Natural killer cell treated with Interleukin-12 subunit alpha and Interleukin-12 subunit beta and Interleukin-15 and Interleukin-18, amount 100 ng/mL, for 72 hours (primary cell): ENCODE measurements at regions not wholly inside any gene's neighbourhood (a gene's known extent, or its start where the extent isn't known, plus 50 kb on each side); places are given as distances from the start of the nearest gene placed in this dataset.

Source experiments
- ATAC-seq, 2 donors: fragments of 150-1000 bp; cut with Tn5 transposase in 1 of 2; sonication (Bioruptor Pico), chemical (Tn5 transposase) in 1 of 2; 2 replicates each; pipeline ENCODE4 v1.10.0; 2021
- DNase-seq: peaks from one replicate; pipeline ENCODE4 v3.0.0; 2022; ENCODE audit warnings: low spot score
- H3K27ac Mint-ChIP-seq, 2 donors: 1 replicate in 1 of 2; 2 replicates in 1 of 2; pipeline ENCODE4 v1.8.0; 2022; ENCODE audit warnings: mixed read lengths in 2 of 2, mild to moderate bottlenecking in 1 of 2, moderate library complexity in 1 of 2
- H3K27me3 Mint-ChIP-seq, 2 donors: 1 replicate in 1 of 2; 2 replicates in 1 of 2; pipeline ENCODE4 v1.8.0; 2022; ENCODE audit warnings: mixed read lengths in 2 of 2
- H3K36me3 Mint-ChIP-seq: one replicate; pipeline ENCODE4 v1.8.0; 2022; ENCODE audit warnings: mixed read lengths
- H3K4me1 Mint-ChIP-seq, 2 donors: 1 replicate in 1 of 2; 2 replicates in 1 of 2; pipeline ENCODE4 v1.8.0; 2022; ENCODE audit warnings: low read depth in 2 of 2, mixed read lengths in 2 of 2, mild to moderate bottlenecking in 1 of 2
- H3K4me3 Mint-ChIP-seq: one replicate; pipeline ENCODE4 v1.8.0; 2022; ENCODE audit warnings: mixed read lengths
- H3K9me3 Mint-ChIP-seq: 2 replicates; pipeline ENCODE4 v1.8.0; 2022; ENCODE audit warnings: mixed read lengths

DNA sequence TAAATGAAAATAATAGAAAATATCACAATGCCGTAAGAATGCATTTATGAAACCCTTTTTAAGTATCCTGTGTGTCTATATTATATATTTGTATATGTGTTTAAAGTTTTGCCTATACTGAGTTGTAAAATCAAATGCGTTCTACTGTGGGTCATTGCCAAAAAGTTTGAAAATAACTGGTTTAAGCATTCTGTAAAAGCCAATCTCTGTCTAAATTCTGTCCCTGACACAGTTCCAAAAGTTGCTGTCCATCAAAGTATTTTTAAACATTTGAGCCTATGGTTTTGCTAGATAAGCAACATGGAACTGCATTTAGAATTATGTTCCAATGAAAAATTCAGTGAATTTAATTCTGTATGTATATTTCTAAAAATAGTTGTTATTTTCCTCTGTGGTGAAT, 1360.4 kb upstream of the CRIM1 start:
- H3K4me3 Mint-ChIP-seq, result no peak overlapping the region
- no peaks in the 10 kb centered on the region for H3K27me3 Mint-ChIP-seq
- ATAC-seq (no peak), DNase-seq (no peak)
- H3K27ac Mint-ChIP-seq, result no peak overlapping the region
- H3K36me3 Mint-ChIP-seq, result peaks cover 6% of the 10 kb centered on the region
- H3K4me1 Mint-ChIP-seq, result no peaks in the 10 kb centered on the region
- H3K9me3 Mint-ChIP-seq, result peaks cover 15% of the 10 kb centered on the region

DNA sequence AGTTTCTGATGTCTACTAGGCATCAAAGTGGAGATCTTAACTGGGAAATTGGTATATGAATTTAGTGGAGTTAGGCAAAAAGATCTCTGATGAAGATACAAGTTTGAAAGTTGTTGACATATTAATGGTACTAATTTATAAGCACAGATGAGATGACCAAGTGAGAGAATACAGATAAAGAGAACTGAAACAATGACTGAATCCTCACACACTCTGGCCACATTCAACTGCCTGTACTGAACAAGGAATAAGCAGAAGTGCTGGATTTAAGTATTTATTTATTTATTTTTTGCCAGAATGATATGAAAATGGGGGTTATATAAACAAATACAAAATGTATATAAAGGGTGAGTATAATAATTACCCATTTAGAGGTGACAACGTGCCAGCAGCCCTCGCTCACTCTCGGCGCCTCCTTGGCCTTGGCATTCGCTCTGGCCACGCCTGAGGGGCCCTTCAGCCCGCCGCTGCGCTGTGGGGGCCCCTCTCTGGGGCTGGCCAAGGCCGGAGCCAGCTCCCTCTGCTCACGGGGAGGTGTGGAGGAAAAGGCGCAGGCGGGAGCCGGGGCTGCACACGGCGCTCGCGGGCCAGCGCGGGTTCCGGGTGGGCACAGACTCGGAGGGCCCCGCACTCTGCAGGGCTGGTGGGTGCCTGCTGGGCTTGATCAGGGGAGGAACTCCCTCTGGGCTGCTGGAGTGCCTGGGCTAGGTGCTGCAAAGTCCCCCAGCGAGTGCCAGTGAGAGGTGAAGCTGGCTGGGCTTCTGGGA, 1363.9 kb upstream of the CRIM1 start:
- Mint-ChIP-seq H3K27me3 (no peaks in the 10 kb centered on the region), H3K9me3 (peaks cover 10% of the 10 kb centered on the region), H3K4me1 (no peaks in the 10 kb centered on the region), H3K27ac (no peak overlapping the region), H3K36me3 (peaks cover 6% of the 10 kb centered on the region), H3K4me3 (no peak overlapping the region)
- ATAC-seq (no peak), DNase-seq (no peak)

DNA sequence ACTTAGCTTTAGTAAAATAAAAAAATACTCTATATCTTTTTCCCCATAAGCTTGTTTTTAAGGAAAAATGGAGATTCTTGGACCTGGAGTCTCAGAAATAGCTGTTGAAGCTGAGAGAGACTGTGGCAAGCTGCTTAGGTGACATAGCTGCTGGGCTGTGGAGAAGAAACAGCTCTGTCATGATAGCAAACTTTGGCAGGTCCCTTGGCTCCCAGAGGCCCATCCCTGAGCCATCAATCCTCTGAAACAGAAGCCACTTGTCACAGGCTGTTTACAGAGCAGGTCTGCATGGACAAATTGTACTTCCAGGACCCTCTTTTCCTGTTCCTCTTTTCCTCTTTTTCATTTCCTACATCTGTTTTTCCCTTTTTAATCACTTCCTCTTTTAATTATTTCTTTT, 1370.1 kb upstream of the CRIM1 start:
- no peaks in the 10 kb centered on the region for H3K4me1 Mint-ChIP-seq
- peaks cover 27% of the 10 kb centered on the region for H3K9me3 Mint-ChIP-seq
- H3K27ac Mint-ChIP-seq, result no peak overlapping the region
- no peaks in the 10 kb centered on the region for H3K36me3 Mint-ChIP-seq
- ATAC-seq, result no peak
- H3K4me3 Mint-ChIP-seq, result no peak overlapping the region
- H3K27me3 Mint-ChIP-seq, result no peaks in the 10 kb centered on the region
- DNase-seq, result no peak

DNA sequence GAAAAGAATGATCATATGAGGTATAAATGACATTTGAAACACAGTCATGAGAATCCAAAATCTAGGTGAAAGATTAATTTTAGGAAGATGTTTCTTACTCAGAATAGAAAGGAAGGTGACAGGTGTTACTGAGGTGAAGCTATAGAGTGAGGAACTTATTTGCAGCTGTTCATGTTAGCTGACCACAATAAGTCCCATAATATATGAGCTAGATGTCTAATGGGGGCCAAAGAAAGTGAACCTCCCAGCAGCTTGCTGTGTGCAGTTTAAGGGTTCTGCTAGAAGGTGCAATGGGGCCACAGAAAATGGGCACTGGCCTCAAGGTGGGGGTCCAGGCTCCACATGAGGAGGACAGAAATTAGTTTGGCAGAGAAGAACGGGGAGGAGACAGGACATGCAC, 1374.9 kb upstream of the CRIM1 start:
- Mint-ChIP-seq H3K27me3 (no peaks in the 10 kb centered on the region), H3K4me1 (no peaks in the 10 kb centered on the region), H3K36me3 (peaks cover 5% of the 10 kb centered on the region), H3K4me3 (no peak overlapping the region), H3K27ac (no peak overlapping the region), H3K9me3 (peaks cover 20% of the 10 kb centered on the region)
- DNase-seq, result no peak
- no peak for ATAC-seq

DNA sequence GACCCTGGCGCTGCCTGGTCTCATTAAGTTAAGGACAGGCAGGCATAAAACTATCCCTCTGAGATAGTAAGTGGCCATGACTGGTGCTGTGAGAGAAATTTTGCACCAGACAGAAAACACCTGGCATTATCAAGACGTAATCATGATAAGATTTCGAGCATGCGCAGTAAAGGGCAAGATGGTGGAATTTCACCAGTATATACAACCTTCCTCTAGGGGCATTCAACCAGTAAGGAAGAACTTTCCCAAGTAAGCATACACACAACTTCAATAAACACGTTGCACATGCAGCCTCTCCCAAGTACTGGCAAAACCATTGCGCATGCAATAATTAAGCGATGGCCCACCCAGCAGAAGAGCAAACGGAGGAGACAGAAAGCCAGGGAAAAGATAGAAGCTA, 1376.4 kb upstream of the CRIM1 start:
- no peaks in the 10 kb centered on the region for H3K27me3 Mint-ChIP-seq
- no peak overlapping the region for H3K27ac Mint-ChIP-seq
- H3K9me3 Mint-ChIP-seq, result peaks cover 18% of the 10 kb centered on the region
- ATAC-seq (no peak), DNase-seq (no peak)
- H3K36me3 Mint-ChIP-seq, result peaks cover 5% of the 10 kb centered on the region
- no peaks in the 10 kb centered on the region for H3K4me1 Mint-ChIP-seq
- H3K4me3 Mint-ChIP-seq, result no peak overlapping the region

DNA sequence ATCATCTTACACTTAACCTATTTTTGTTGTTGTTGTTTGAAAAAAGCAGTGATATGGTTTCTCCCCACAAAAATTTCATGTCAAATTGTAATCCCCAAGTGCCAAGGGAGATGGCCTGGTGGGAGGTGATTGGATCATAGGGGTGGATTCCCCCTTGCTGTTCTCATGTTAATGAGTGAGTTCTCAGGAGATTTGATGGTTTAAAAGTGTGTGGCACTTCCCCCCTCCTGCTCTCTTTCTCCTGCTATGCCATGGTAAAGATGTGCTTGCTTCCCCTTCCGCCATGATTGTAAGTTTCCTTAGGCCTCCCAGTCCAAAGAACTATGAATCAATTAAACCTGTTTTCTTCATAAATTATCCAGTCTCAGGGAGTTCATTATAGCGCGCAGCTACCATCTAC, 1362.7 kb upstream of the FAM98A start:
- no peaks in the 10 kb centered on the region for H3K36me3 Mint-ChIP-seq
- H3K4me3 Mint-ChIP-seq, result no peak overlapping the region

DNA sequence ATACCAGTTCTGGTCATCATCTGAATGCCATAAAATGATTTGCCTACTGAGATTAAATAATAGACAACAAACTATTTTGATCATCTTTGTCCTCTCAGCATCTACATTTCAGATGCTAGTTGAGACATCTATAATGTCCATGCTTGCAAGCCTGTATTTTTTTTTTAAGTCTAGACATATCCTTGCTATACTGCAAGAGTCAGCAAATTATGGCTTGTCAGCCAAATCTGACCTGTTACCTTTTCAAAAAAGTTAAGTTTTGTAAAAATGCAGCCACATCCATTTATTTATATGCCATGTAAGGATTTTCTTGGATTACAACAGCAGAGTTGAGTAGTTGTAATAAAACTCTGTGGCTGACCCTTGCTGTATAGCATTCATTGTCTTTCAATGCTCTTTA, 1355.7 kb upstream of the FAM98A start:
- Mint-ChIP-seq H3K4me3 (no peak overlapping the region), H3K4me1 (no peaks in the 10 kb centered on the region), H3K27me3 (no peaks in the 10 kb centered on the region), H3K36me3 (no peaks in the 10 kb centered on the region), H3K9me3 (peaks cover 9% of the 10 kb centered on the region), H3K27ac (no peak overlapping the region)
- no peak for DNase-seq
- no peak for ATAC-seq

More for the DNA sequence above, 1362.7 kb upstream of the FAM98A start:
- DNase-seq, result no peak
- ATAC-seq, result no peak
- no peaks in the 10 kb centered on the region for H3K27me3 Mint-ChIP-seq
- H3K9me3 Mint-ChIP-seq, result peaks cover 4% of the 10 kb centered on the region
- no peaks in the 10 kb centered on the region for H3K4me1 Mint-ChIP-seq
- no peak overlapping the region for H3K27ac Mint-ChIP-seq

DNA sequence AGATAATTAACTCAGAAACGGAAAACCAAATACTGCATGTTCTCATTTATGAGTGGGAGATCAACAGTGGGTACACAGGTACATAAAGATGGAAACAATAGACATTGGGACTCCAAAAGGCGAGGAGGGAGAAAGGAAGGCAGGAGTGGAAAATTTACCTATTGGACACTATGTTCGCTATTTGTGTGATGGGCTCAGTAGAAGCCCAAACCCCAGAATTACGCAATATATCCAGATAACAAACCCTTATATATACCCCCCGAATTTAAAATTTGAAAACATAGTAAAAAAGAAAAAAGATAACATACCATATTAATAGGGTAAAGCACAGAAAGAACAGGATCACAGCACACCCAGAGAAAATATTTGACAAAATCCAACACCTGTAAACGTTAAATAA, 1351.7 kb upstream of the FAM98A start:
- no peak for ATAC-seq
- Mint-ChIP-seq H3K36me3 (peaks cover 5% of the 10 kb centered on the region), H3K27ac (no peak overlapping the region), H3K27me3 (no peaks in the 10 kb centered on the region), H3K4me1 (no peaks in the 10 kb centered on the region), H3K4me3 (no peak overlapping the region), H3K9me3 (peaks cover 8% of the 10 kb centered on the region)
- no peak for DNase-seq

DNA sequence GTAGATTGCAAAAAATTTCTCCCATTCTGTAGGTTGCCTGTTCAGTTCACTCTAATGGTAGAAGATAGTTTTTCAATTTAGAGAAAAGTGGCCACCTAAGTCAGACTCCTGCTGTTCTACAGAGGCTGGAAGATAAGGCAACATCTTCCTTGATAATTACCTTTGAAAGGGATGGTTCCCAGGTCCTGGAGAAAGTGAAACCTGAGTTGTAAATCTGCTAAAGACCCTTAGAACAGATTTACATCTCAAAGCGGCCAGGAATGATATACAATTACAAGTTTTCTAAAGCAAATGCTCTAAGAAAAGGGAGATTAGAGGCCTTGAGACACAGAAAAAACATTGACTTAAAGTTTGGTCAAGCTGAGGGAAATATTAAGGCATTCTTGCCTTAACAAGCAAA, 1350.2 kb upstream of the FAM98A start:
- DNase-seq (no peak), ATAC-seq (no peak)
- peaks cover 5% of the 10 kb centered on the region for H3K9me3 Mint-ChIP-seq
- no peaks in the 10 kb centered on the region for H3K27me3 Mint-ChIP-seq
- H3K4me3 Mint-ChIP-seq, result no peak overlapping the region
- peaks cover 5% of the 10 kb centered on the region for H3K36me3 Mint-ChIP-seq
- H3K4me1 Mint-ChIP-seq, result no peaks in the 10 kb centered on the region
- H3K27ac Mint-ChIP-seq, result no peak overlapping the region

DNA sequence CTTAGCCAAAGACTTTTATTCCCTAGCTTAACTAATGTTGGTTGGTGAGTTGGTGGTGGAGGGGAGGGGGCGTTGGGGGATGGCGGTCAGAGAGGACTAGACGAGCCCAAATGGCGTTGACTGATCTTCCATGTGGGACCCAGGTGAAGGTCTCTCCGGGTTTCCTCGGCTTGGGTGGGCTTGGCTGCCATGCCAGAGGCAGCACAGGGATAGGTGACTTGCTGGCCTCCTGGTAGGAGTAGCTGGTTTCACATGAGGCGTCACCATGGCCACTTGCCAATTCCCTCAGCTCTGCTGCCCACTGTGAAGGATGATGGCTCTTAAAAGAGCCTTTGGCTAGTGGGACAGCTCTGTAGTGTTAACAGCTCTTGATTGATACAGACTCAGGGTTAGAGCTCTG, 1337.0 kb upstream of the FAM98A start:
- no peaks in the 10 kb centered on the region for H3K4me1 Mint-ChIP-seq
- peaks cover 19% of the 10 kb centered on the region for H3K9me3 Mint-ChIP-seq
- ATAC-seq, result peak in 1 of 2 donors; percentile 56
- H3K27ac Mint-ChIP-seq, result no peak overlapping the region
- no peaks in the 10 kb centered on the region for H3K27me3 Mint-ChIP-seq
- peaks cover 6% of the 10 kb centered on the region for H3K36me3 Mint-ChIP-seq
- no peak for DNase-seq
- H3K4me3 Mint-ChIP-seq, result no peak overlapping the region

DNA sequence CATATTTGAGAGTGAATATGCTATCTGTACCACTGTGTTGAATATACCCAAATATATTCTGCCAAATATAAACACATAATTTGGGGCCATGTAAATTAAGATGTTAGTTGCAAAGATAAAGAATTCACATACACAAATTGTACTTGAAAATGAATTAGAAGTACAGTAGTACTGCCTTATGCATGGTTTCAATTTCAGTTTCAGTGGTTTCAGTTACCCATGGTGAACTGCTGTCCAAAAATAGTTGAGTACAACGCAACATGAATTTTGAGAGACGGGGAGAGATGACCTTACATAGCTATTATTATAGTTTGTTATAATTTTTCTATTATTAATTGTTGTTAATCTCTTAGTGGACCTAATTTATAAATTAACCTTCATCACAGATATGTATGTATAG, 1313.0 kb upstream of the FAM98A start:
- Mint-ChIP-seq H3K27me3 (no peaks in the 10 kb centered on the region), H3K9me3 (peaks cover 18% of the 10 kb centered on the region), H3K36me3 (peaks cover 4% of the 10 kb centered on the region), H3K4me3 (no peak overlapping the region), H3K27ac (no peak overlapping the region), H3K4me1 (no peaks in the 10 kb centered on the region)
- no peak for ATAC-seq
- no peak for DNase-seq

DNA sequence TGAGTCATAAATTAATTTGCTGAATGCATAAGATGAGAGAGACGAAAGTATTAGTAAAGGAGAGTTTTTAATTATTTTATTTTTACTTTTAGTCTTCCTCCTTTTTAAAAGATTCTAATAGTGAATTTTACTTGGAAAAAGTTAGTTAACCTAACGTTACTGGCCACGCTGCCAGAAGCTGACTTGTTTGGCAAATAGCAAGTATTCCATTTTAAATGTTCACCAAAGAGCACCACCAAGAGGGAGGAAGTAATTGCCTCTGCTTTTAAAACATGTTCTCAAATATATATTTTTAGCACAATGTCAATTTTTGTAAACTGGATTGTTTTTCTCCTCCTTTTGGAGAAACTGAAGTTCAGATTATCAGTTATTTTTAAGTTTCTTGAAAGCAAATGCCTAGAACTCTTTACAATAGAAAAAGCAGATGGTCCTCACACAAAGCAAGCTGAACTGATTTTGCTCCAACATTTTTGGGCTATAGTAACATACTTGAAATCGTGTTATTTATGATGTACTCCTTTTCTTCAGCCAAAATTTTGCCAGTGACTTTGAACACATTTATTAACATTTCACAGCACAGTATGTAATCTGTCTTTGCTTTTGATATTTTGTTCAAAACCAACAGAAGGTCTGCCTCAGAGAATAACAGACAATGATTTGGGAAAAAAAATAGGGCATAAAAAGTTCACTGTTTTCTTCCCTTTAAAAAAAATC, 1311.0 kb upstream of the FAM98A start:
- Mint-ChIP-seq H3K9me3 (peaks cover 18% of the 10 kb centered on the region), H3K27ac (no peak overlapping the region), H3K4me3 (no peak overlapping the region), H3K27me3 (no peaks in the 10 kb centered on the region), H3K36me3 (no peaks in the 10 kb centered on the region), H3K4me1 (no peaks in the 10 kb centered on the region)
- DNase-seq (no peak), ATAC-seq (no peak)

DNA sequence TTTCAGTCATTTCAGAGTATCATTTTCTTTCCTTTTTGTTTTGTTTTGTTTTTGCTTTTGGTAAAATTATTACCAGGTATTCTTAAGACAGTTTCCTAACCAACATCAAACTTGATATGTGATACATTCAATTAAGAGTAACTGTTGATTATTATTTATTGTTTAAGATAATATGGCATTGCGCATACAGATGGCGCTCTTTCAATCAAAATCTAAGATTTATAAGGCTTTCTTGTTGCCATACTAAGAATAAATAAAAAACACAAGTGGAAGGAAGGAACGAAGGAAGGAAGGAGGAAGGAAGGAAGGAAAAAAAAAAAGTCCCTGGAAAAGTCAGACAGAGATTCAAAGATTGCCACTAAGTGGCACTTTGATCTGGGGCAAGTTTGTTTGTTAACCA, 1308.7 kb upstream of the FAM98A start:
- no peak overlapping the region for H3K4me3 Mint-ChIP-seq
- ATAC-seq (no peak), DNase-seq (no peak)
- H3K4me1 Mint-ChIP-seq, result no peaks in the 10 kb centered on the region
- no peaks in the 10 kb centered on the region for H3K36me3 Mint-ChIP-seq
- H3K27me3 Mint-ChIP-seq, result no peaks in the 10 kb centered on the region
- H3K27ac Mint-ChIP-seq, result no peak overlapping the region
- H3K9me3 Mint-ChIP-seq, result peaks cover 20% of the 10 kb centered on the region

DNA sequence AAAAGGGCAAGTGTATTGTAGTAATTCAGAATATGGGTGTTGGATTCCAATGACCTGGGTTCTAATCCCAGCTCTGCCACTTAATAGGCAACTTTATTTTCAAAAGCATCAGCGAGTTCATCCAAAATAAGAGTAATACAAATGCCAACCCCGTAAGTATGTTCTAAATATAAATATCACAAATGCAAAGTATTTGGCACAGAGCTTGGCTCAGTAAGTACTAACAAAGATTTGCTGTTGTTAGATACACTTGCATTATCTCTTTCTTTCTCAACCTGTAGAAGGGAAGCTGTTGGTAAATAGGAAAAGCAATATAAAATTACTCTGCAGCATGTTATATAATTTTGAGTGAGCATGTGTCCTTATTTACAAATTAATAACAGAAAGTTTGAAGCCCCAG, 1302.6 kb upstream of the FAM98A start:
- H3K27me3 Mint-ChIP-seq, result no peaks in the 10 kb centered on the region
- H3K36me3 Mint-ChIP-seq, result no peaks in the 10 kb centered on the region
- H3K4me1 Mint-ChIP-seq, result no peaks in the 10 kb centered on the region
- no peak for DNase-seq
- H3K27ac Mint-ChIP-seq, result no peak overlapping the region
- ATAC-seq, result no peak
- peaks cover 14% of the 10 kb centered on the region for H3K9me3 Mint-ChIP-seq
- H3K4me3 Mint-ChIP-seq, result no peak overlapping the region
